ENCODE measurements at regions not wholly inside any gene's neighbourhood (a gene's known extent, or its start where the extent isn't known, plus 50 kb on each side); places are given as distances from the start of the nearest gene placed in this dataset.

DNA sequence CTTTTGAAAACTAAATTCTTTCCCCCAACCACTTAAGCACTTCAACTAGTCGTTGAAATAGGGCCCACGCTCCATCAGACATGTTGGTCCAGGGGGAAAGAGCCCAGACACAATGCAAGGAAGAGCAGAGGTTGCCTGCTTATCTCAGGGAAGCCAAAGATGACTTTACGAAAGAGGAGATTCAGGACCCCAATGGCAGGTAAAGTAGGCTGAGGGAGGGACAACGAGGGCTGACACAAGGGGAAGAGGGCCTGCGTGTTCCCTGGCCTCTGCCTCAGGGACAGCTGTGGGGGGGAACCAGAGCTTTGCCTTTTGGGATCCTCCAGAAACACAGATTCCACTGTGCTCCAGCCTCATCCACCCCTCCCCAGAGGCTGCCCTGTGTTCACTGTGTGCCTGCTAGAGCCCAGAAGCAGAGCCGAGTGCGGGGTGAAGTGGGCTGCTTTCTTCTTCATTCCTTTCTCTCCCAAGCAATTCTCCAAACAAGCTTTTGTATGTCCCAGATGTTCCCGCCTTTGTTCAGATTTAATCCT is 135.5 kb upstream of the GRIK3 start:
- peaks cover 1% of the 10 kb centered on the region for H3K27me3 Mint-ChIP-seq (ENCODE audit: unreplicated experiment)
- peaks cover 8% of the 10 kb centered on the region for H3K36me3 Mint-ChIP-seq (ENCODE audit: unreplicated experiment)
- no peaks in the 10 kb centered on the region for H3K9me3 Mint-ChIP-seq (ENCODE audit: unreplicated experiment)
- H3K4me1 Mint-ChIP-seq (ENCODE audit: low read depth, unreplicated experiment): no peaks in the 10 kb centered on the region
- no peak overlapping the region for H3K27ac Mint-ChIP-seq (ENCODE audit: unreplicated experiment)
- TF ChIP-seq, protein P1, sequence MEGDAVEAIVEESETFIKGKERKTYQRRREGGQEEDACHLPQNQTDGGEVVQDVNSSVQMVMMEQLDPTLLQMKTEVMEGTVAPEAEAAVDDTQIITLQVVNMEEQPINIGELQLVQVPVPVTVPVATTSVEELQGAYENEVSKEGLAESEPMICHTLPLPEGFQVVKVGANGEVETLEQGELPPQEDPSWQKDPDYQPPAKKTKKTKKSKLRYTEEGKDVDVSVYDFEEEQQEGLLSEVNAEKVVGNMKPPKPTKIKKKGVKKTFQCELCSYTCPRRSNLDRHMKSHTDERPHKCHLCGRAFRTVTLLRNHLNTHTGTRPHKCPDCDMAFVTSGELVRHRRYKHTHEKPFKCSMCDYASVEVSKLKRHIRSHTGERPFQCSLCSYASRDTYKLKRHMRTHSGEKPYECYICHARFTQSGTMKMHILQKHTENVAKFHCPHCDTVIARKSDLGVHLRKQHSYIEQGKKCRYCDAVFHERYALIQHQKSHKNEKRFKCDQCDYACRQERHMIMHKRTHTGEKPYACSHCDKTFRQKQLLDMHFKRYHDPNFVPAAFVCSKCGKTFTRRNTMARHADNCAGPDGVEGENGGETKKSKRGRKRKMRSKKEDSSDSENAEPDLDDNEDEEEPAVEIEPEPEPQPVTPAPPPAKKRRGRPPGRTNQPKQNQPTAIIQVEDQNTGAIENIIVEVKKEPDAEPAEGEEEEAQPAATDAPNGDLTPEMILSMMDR (IDR thresholded peaks at IDR 0.05; ENCODE audit: partially characterized antibody, unreplicated experiment): no peak
- H3K4me3 Mint-ChIP-seq (ENCODE audit: unreplicated experiment): no peak overlapping the region
- DNase-seq: no peak

DNA sequence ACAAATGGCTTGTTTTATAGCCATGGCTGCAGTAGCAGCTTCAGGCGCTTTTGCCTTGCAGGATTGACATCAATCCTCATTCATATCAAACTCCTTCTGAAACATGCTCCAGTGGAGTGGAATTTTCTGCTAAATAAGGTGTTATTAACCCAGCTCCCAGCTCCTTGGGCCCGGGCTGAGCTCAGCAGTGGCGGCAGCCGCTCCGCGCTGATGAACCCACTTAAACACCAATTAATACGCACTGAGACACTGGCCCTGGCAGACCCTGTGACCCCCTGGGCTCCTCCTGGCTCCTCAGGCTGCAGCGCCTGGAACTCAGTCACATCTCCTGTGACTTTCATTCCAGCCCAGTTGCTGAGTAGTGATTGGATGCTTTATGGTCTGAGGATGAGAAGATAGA is 137.4 kb upstream of the GRIK3 start:
- DNase-seq: no peak
- Mint-ChIP-seq H3K36me3 (ENCODE audit: unreplicated experiment) (no peaks in the 10 kb centered on the region), H3K27me3 (ENCODE audit: unreplicated experiment) (peaks cover 1% of the 10 kb centered on the region), H3K4me3 (ENCODE audit: unreplicated experiment) (no peak overlapping the region), H3K9me3 (ENCODE audit: unreplicated experiment) (peaks cover 2% of the 10 kb centered on the region), H3K4me1 (ENCODE audit: low read depth, unreplicated experiment) (no peaks in the 10 kb centered on the region), H3K27ac (ENCODE audit: unreplicated experiment) (no peak overlapping the region)
- TF ChIP-seq, protein P1 (IDR thresholded peaks at IDR 0.05; ENCODE audit: partially characterized antibody, unreplicated experiment): no peak

DNA sequence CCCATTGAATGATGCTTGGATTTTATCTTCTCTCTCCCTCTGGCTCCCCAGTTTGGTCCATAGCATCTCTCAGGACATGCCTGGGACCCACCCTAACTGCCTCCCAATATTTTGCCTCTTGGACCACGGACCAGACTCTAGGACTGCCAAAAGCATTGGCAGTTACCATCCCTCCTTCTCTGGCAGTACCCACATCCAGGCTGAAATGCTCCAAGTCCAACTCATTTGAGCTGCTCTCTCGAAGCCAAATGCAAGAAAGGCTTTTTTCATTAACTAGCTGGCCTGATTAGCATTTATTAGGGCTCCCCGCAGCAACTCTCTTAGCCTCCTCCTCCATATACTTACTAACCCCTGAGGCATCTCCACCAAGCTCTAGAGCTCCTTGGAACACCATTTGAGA is 140.0 kb upstream of the GRIK3 start:
- TF ChIP-seq, protein P1 (IDR thresholded peaks at IDR 0.05; ENCODE audit: partially characterized antibody, unreplicated experiment): no peak

DNA sequence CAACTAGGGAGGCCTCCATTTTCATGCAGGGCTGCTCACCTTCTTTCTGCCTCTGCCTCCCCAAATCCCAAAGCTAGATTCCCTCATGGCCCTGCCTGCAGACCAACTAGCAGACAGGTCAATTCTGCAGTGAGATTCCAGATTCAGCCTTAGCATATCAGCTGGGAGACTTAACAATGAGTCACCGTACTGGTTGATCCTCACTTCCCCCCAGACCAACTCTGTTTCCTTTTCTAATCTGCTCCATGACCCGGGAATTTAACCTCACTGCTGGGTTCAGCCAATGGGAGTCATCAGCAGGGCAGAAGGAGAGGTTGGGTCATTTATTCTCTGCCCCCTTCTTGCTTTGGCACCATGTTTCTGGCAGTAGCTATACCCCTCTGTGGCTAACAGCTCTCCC is 140.6 kb upstream of the GRIK3 start:
- TF ChIP-seq, protein P1 (IDR thresholded peaks at IDR 0.05; ENCODE audit: partially characterized antibody, unreplicated experiment): no peak
- DNase-seq: no peak
- Mint-ChIP-seq H3K4me1 (ENCODE audit: low read depth, unreplicated experiment) (peaks cover 9% of the 10 kb centered on the region), H3K9me3 (ENCODE audit: unreplicated experiment) (peaks cover 2% of the 10 kb centered on the region), H3K27me3 (ENCODE audit: unreplicated experiment) (peaks cover 5% of the 10 kb centered on the region), H3K36me3 (ENCODE audit: unreplicated experiment) (no peaks in the 10 kb centered on the region), H3K27ac (ENCODE audit: unreplicated experiment) (no peak overlapping the region), H3K4me3 (ENCODE audit: unreplicated experiment) (no peak overlapping the region)

More for the DNA sequence above, 140.0 kb upstream of the GRIK3 start:
- Mint-ChIP-seq H3K36me3 (ENCODE audit: unreplicated experiment) (no peaks in the 10 kb centered on the region), H3K4me3 (ENCODE audit: unreplicated experiment) (no peak overlapping the region), H3K27me3 (ENCODE audit: unreplicated experiment) (peaks cover 5% of the 10 kb centered on the region), H3K4me1 (ENCODE audit: low read depth, unreplicated experiment) (peaks cover 9% of the 10 kb centered on the region), H3K27ac (ENCODE audit: unreplicated experiment) (no peak overlapping the region), H3K9me3 (ENCODE audit: unreplicated experiment) (peaks cover 2% of the 10 kb centered on the region)
- DNase-seq: no peak

DNA sequence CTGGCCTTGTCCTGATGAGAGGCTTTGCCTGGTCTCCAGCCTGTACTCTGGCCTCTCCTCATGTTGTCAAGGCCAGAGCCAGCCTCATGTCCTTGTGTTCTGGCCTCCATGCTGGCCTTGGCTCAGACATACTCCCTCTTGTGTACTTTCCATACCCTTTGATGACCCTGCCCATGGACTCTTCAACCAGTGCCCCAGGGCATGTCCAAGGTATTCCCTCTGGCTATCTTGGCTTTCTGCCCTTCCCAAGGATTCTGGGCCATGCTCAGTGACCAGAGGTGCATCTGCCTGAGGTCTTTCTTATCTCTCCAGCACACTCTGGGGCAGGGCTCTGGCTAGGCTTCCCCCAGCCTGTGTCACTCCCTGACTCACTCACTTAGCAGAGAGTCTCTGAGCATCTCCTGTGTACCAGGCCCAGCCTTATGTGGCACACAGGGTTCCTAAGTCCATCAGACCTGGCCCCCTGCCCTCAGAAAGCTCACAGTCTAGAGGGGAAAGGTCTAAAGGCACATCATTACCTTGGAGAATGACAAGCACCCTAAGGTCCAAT is 141.4 kb upstream of the GRIK3 start:
- no peak overlapping the region for H3K4me3 Mint-ChIP-seq (ENCODE audit: unreplicated experiment)
- H3K9me3 Mint-ChIP-seq (ENCODE audit: unreplicated experiment): peaks cover 2% of the 10 kb centered on the region
- no peak for DNase-seq
- H3K27ac Mint-ChIP-seq (ENCODE audit: unreplicated experiment): no peak overlapping the region
- H3K27me3 Mint-ChIP-seq (ENCODE audit: unreplicated experiment): peaks cover 5% of the 10 kb centered on the region
- TF ChIP-seq, protein P1 (IDR thresholded peaks at IDR 0.05; ENCODE audit: partially characterized antibody, unreplicated experiment): no peak
- H3K36me3 Mint-ChIP-seq (ENCODE audit: unreplicated experiment): no peaks in the 10 kb centered on the region
- H3K4me1 Mint-ChIP-seq (ENCODE audit: low read depth, unreplicated experiment): peaks cover 9% of the 10 kb centered on the region

Measured in glutamatergic neuron (in vitro differentiated cells).